ENCODE measurements at regions not wholly inside any gene's neighbourhood (a gene's known extent, or its start where the extent isn't known, plus 50 kb on each side); places are given as distances from the start of the nearest gene placed in this dataset.

DNA sequence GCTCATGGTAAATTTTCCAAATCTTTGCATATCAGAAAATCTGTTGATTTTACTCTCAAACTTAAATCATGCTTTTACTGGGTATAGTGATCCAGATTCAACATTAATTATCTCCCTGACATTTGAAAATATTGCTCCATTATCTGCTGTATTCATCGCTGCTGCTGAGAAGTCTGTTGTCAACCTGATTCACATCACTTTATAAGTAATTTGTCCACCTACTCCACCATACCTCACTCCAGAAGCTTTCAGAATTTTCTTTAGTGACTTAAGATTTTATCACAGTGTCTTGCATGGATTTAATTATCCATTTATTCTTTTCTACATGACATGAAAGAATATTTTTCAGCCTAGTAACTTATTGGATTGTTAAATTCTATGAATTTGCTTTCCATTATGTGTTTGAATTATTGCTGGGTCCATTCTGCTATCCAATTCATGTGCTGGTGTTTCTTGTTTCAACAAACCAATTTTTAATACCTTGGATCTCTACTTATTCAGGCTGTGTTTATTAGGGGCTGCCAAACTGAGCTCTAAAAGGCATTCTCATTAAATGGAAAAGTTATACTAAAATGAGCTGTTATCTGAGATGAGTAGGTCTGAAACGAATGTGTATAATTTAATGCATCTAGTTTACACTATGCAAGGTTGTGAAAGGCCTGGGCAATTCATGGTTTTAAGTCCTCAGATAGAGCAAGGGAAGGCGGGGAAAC, 519.3 kb upstream of the CDH11 start:
- no peak for DNase-seq (ENCODE audit: low read depth in 3 of 3)

DNA sequence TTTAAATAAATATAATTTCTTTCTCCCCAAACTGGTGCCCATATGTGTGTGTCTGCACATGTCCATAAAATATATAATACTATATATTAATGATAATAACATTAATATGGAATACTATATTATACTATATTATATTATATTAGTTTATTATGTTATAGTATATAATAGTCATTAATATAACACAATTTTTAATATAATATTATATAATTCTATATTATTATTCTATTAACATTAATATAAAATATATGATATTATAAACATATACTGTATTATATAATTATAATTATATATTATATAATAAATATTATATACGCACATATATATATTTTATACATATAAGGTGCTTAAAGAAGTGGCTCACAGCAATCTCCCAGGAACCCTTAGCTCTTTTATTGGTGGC, 513.0 kb upstream of the CDH11 start:
- DNase-seq (ENCODE audit: low read depth in 3 of 3) = no peak

DNA sequence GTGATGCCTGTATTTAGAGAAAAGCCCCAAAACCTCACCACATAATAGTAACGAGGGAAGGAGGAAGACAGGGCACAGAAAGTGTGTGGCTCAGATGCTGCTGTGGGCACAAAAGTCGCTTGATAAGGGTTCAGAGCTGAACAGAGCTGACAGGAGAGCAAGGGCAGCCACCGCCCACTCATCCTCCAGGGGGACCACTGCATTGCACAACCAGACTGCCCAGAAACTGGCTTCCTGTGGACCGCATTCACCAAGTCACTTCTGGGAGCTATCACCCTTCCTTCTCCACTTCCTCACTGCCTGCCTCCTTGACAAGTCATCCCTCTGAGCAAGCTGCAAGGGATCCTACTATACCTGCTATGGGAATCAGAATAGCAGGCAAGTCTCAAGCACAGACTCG, 512.4 kb upstream of the CDH11 start:
- no peak for DNase-seq (ENCODE audit: low read depth in 3 of 3)

DNA sequence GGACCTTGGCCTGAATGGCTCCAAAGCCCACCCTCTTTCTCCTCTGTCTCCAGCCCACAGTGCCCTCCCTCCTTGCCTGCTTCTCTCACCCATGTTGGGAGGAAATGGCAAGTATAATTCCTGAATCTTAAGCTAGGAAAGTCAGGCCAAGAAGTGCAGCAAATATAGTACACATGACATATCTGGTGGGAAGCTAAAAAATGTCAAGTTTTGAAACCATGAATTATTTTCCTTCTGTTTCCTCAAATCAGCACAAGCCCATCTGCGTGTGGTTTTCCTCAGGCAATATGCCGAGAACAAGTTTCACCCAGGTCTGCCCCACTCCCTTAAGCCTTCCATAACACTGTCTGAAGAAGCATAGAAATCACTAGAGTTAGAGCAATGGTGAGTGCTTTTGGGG, 502.8 kb upstream of the CDH11 start:
- no peak for DNase-seq (ENCODE audit: low read depth in 3 of 3)

DNA sequence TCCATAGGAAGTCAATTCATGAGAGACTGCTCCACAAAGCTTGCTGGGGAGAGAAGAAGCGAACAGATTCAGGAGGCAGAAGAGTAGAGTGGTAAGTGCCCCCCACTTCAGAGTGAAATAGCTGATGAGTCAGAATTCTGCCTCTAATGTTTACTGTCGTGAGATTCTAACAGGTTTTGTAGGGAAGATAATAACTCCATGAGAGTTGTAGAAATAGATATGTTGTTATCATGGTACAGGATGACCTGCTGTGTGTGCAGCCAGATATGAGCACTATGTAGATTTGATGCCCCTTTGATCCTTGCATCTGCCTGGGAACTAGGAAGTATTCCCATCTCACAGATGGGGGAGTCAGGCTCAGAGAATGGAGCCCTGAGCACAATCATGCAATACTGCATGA, 502.4 kb upstream of the CDH11 start:
- DNase-seq (ENCODE audit: low read depth in 3 of 3) = no peak

DNA sequence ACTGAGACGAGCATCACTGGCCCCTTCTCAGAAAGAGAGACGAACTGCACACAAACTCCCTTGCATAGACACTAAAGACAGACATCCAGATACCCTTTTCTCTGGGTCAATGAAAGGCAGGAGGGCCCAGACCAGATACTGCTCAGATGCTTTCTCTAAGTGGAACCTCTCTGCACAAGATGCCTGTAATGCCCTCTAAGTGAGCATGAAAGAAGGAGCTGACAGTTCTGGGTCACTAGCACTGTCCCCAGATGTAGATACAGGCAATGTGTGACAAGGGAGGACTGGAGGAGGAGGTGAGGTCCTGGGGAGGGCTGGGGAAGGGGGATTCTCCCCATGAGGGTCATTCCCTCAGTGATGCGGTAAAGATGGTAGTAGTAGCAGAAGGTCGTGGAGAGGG, 501.0 kb upstream of the CDH11 start:
- no peak for DNase-seq (ENCODE audit: low read depth in 3 of 3)

DNA sequence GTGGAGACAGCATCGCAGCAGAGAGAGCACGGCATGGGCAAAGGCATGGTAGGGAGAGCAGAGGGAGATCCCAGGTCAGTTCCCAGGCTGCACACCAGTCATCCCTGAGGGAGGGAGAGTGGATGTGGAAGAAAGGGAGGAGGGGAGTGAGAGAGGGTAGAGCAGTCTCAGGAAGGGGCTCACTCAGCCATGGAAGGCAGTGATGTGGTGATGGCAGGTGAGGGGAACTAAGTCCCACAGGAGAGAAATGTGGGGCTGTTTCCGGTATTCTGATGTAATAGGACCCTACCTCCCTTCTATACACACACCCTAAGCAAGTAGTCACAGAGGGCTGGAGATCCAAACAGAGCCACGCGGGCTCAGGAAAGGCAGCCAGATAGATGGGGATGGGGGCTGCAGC, 500.3 kb upstream of the CDH11 start:
- DNase-seq (ENCODE audit: low read depth in 3 of 3) = no peak

DNA sequence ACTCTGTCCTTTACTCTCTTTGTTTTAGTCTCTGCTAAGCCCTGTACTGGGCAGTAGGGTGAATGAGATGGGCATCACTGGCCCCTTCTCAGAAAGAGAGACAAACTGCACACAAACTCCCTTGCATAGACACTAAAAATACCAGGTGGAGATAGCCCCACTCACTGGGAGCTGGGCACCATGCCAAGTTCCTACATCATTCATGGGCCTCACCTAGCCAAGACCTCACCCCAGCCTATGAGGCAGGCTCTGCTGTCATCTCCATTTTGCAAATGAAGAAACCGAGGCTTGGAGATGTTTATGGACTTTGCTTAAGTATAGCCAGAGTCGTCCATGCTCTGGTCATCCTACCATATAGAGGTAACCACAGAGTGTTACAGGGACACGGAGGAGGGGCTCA, 499.8 kb upstream of the CDH11 start:
- no peak for DNase-seq (ENCODE audit: low read depth in 3 of 3)

DNA sequence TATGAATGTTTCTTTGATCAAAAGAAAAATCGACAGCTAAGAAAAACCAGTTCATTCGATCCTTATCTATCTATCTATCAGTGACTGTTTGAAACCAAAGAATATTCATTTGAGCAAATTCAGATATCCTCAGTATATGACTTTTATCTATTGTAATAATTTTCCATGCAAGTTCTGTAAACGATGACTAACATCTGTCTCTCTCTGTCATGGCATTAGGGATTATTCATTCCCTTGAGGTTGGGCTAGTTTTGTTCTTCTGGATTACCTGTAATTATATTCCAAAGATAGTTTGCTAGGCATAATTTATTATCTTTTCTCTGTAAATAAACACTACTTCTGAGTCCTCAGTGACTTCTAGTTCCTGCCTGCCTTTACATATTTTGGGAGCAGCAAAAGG, 497.7 kb upstream of the CDH11 start:
- DNase-seq (ENCODE audit: low read depth in 3 of 3) = no peak

DNA sequence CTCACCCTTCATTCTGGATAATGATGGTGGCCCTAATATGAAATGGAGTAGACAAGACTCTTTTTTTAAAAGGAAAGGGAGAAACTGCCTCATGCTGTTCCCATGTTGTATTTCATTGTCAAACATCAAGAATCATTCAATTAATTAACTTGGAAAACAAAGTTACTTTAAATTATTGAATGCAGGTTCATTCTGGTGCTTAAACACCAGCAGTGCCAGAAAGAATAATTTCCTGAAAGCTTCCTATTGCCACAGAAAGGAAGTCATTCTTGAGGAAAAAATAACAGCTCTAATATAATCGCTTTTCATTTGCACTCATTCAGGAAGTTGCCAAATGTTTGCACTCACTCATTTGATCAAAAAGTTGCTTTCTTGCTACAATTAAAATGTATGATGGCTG, 497.1 kb upstream of the CDH11 start:
- no peak for DNase-seq (ENCODE audit: low read depth in 3 of 3)

DNA sequence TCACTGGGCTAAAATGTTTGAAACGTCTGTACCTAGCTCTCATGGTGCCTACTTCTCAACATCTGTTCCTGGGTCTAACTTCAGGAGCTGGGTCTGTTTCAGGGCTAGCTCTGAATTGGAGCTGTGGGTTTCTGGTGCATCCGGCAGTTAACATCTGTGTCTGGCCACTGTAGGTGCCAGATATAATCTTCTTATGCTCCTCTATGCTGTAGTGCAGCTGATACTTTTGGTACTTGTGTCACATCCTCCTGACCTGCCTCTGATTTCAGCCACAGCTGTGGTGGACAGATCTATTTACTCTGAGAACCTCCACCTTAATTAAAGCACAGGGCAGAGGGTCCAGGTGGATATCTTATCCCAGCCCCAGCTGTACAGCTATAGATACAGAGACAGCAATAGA, 496.5 kb upstream of the CDH11 start:
- DNase-seq (ENCODE audit: low read depth in 3 of 3) = no peak

DNA sequence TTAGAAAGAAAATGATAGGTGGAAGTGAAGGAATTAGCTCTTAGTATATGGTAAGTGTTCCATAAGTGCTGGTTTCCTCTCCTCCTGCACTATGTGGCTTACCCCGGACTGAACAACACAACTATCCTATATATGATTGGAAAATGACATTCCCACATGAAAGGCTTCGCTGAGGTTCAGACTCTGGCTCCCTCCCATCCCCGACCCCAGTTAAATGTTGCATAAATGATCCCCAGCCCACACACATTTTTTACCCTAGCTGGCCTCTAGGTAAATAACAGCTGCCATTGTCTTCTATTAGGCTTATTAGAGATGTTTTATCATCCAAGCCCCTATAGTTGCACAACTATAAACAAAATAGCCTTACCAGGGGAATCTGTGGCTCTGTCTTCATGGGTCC, 495.6 kb upstream of the CDH11 start:
- no peak for DNase-seq (ENCODE audit: low read depth in 3 of 3)

DNA sequence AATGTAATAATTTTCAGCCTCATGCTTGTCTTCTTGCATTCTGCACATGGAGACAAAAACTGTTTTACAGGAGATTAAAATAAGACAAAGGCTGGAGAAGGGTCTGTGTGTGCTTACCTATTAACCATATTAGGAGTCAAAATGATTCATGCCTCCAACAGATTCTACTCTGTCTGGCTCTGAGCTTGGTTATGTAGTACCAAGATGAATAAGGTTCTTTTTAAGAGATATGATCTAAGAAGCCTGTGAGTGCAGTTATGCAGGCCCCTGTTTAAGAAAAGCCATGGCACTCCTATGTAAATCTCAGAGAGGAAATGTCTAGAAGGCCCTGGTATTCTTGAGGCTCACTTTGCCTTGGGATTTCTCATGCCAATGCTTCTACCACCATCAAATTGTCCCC, 486.6 kb upstream of the CDH11 start:
- DNase-seq (ENCODE audit: low read depth in 3 of 3) = no peak

DNA sequence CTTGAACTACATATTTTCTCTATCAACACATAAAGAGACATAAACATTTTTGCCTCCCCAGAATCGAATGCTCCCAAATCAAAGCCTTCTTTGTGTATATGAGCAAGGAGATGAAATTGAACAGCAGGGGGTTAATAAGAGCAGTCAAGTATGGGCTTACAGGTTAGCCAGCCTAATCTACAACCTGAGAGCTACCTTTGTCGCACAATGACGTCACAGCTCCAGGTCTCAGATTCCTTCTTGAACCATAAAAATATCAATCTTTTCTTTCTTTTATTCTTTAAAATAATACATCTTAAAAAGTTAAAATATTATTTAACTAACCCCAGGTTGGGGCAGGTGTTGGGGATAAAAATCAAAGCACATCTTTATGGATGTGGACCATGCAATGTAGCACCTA, 482.9 kb upstream of the CDH11 start:
- DNase-seq (ENCODE audit: low read depth in 3 of 3) = no peak

DNA sequence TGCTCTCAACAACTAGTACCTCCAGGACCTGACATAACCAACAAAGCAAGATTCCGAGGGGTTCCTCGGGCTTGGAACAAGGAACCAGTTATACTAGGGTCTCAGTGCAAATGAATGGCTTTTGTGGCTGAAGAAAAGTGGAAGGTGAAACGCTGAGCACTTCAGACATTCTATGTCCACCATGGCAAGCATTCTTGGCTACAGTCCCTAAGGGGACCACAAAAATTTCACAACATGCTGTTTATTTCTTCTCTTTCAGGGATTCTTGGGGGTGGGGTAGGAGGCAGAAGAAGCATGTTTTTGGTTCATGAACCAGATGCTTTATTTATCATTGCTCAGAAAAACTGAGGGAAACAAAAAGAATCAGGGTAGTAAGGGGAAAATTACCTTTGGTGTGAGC, 479.9 kb upstream of the CDH11 start:
- DNase-seq (ENCODE audit: low read depth in 3 of 3) = no peak

DNA sequence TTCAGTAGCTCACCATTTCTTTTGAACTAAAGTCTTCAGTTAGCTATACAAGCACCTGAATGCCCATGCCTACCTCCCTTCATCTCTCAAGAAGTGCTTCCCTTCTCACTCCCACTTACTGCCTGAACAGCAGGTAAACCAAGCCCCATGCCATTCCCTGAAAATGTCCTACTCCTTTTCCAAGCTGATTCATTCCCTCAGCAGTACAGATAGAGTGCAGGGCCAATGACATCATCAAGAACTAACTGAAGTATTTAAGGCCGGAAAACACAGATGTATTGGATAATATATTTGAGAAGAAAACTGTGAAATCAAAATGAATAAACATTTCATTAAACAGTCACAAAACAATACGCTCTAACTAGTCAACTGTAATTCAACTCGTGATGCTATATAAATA, 478.8 kb upstream of the CDH11 start:
- no peak for DNase-seq (ENCODE audit: low read depth in 3 of 3)

DNA sequence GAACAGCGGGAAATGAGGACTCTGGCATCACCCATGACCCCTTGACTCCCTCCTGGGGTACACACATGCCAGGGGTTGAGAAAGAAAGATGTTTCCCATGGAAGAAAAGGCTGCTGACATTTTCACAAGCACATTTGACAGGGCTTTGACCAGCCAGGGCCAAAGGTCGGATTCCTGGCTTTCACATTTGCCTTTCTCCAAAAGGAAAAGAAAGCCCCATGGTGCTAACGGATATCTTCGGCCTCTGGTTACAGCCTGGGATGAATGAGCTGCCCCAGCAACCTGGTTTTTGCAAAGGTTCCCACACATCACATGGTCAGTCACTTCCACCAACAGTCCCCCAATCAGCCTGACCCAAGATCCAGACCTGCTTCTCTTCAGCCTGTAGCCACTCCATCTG, 478.2 kb upstream of the CDH11 start:
- DNase-seq (ENCODE audit: low read depth in 3 of 3) = no peak

DNA sequence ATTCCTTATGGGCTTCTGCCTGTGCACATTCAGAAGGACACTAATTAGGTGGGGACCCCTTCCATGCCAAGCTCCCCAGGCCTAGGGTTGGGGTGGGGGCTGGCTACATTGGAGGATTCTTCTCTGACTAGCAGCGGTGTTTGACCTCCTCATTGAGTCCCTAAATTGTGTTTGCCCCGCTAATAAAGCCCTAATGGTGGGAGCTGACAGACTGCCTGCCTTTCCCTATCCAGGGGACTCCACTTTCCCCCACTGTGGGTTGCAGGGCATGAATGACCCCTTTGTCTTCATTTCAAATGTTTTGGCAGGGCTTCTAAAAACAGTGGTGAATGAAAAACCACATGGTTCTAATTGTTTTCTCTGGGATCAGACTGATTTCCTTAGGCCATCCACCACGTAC, 476.8 kb upstream of the CDH11 start:
- no peak for DNase-seq (ENCODE audit: low read depth in 3 of 3)

DNA sequence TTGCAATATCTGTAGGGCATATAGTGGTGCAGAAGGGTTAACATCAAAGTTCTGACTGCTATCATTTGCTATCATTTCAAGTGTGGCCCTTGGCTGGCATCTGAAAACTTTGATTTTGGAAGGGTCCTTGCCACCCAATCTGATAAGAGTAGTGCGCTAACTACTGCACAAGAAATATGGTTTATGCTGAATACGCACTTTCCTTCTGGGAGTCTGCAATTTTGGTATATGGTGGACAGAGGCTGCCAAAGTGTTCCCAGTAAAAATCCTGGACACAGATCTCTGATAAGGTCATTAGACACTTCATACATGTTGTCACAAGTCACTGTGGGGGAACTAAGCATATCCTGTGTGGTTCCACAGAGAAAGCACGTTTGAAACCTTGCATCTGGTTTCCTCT, 461.6 kb upstream of the CDH11 start:
- no peak for DNase-seq (ENCODE audit: low read depth in 3 of 3)

DNA sequence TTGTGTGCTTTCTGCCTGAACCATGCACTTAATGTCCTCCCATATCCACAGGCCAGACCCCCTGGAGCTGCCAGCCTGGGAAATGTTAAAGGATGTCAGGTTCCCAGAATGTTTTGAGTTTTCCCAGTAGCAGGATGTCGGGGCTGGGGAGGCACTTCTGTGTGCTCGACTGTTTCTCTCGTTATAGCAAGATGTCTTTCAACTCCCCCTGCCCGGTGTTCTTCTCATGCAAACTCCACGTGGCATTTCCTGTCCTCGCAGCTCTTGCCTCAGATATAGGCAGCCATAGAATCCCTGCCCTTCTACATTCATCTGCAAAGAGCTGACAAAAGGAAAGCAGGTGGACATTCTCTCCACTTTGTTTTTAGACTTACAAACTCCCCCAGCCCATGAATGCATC, 457.2 kb upstream of the CDH11 start:
- DNase-seq (ENCODE audit: low read depth in 3 of 3) = no peak

DNA sequence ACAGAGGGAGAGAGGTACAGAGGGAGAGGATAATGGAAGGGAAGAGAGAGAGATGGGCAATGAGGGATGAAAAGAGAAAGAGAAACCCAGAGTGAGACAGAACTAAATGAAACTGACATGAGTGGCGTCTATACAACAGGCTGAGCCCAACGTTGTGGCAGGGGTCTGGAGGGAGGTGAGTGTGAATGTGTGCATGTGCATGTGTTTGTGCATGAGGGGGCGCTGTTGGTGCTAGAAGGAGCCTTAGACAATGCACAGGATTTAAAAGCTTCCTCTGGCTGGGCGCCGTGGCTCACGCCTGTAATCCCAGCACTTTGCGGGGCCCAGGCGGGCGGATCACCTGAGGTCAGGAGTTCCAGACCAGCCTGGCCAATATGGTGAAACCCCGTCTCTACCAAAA, 454.8 kb upstream of the CDH11 start:
- no peak for DNase-seq (ENCODE audit: low read depth in 3 of 3)

DNA sequence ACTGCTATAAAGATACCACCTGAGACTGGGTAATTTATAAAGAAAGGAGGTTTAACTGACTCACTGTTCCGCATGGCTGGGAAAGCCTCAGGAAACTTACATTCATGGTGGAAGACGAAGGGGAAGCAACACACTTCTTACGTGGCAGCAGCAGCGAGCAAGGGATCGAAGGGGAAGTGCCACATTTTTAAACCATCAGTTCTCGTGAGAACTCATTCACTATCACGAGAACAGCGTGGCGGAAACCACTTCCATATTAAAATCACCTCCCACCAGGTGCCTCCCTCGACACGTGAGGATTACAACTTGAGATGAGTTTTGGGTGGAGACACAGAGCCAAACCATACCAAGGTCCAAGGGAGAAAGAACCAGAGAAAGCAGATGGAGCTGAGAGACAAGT, 454.3 kb upstream of the CDH11 start:
- no peak for DNase-seq (ENCODE audit: low read depth in 3 of 3)

DNA sequence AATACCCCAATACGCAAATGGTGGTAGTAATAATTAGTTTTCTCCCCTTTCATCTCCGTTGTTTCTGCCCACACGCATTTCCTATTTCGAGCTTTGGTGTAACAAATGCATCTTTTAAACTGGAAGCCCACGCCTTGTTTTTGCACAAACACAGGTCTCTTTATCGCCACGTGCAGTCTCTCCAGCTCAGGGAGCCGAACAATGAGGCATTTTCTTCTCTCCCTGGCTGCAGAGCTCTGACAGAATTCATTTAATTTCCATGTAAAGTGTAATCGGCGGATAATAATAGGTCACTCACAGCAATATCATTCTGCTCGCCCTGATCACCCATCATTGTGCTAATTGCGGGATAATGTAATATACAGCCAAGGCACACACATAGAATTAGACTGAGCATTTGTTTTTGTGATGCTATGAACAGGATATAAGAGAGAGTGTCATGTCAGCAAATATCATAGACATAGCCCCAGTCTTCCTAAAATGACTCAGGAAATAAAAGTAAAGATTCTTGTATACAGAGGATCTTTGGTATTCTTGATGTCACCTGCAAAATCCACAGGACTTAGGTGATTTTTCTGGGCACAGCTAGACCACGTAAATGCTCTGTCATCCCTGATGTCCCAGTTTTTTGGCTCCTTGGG, 452.6 kb upstream of the CDH11 start:
- DNase-seq (ENCODE audit: low read depth in 3 of 3) = no peak

DNA sequence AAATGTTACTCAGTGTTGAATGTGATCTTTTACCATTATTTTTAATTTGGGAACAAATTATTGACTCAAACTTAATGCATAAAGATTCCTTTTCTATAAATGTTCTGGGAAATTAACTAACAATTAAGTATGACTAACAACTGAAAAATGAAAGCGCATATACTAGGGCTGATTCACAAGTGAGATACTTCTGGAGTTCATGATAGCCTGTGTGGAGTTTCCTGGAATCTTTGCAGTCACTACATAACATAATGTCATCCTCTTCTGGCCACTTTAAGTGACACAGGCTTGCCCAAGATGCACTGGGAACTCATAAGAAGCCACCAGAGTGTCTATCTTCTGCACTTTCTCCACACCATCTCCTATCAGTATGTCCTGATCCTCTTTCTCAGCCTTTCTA, 450.3 kb upstream of the CDH11 start:
- no peak for DNase-seq (ENCODE audit: low read depth in 3 of 3)

Data from stimulated activated CD4-positive, alpha-beta T cell treated with anti-CD3 and anti-CD28 coated beads, TNF-alpha, amount 100 ng/mL, for 4 hours (primary cell).